GM23338 (cell line): ENCODE measurements at regions not wholly inside any gene's neighbourhood (a gene's known extent, or its start where the extent isn't known, plus 50 kb on each side); places are given as distances from the start of the nearest gene placed in this dataset.
A peak's percentile ranks its signal among the peaks of the same experiment; 100 is the strongest.

Experiments used
- ATAC-seq: fragments of 200-7000 bp; cut with Tn5 transposase; 3 replicates; pipeline ENCODE4 v1.9.1; 2020
- DNase-seq: peaks from one replicate; pipeline ENCODE4 v3.0.0-alpha.2; 2015; ENCODE audit warnings: low spot score
- H2AFZ ChIP-seq: fragments of 200-600 bp; sonication (generic); 2 replicates; pipeline ENCODE4 v1.8.0; 2016; ENCODE audit warnings: antibody characterized with exemption, mild to moderate bottlenecking, moderate library complexity
- H3F3A ChIP-seq: fragments of 200-600 bp; sonication (generic); replicated peaks from 2 replicates; pipeline ENCODE4 v1.8.0; 2017; ENCODE audit warnings: antibody characterized with exemption, mixed run types, low read depth
- H3K27ac ChIP-seq: fragments of 200-600 bp; sonication (generic); 2 replicates; pipeline ENCODE4 v1.6.1; 2016; ENCODE audit warnings: low read depth
- H3K27me3 ChIP-seq: fragments of 200-600 bp; sonication (generic); 2 replicates; pipeline ENCODE4 v1.8.0; 2016; ENCODE audit warnings: mild to moderate bottlenecking, mixed run types, moderate library complexity; ENCODE audit not compliant: insufficient read depth
- H3K36me3 ChIP-seq: fragments of 200-600 bp; sonication (generic); 2 replicates; pipeline ENCODE4 v1.8.0; 2016; ENCODE audit warnings: mild to moderate bottlenecking; ENCODE audit not compliant: insufficient read depth
- H3K4me1 ChIP-seq: fragments of 200-600 bp; sonication (generic); 2 replicates; pipeline ENCODE4 v1.8.0; 2016; ENCODE audit warnings: mild to moderate bottlenecking, moderate library complexity; ENCODE audit not compliant: insufficient read depth
- H3K4me2 ChIP-seq: fragments of 200-600 bp; sonication (generic); 2 replicates; pipeline ENCODE4 v1.7.1; 2017; ENCODE audit warnings: mixed run types
- H3K4me3 ChIP-seq: fragments of 200-600 bp; sonication (generic); 2 replicates; pipeline ENCODE4 v1.6.1; 2016; ENCODE audit warnings: mixed run types
- H3K79me2 ChIP-seq: fragments of 200-600 bp; sonication (generic); replicated peaks from 2 replicates; pipeline ENCODE4 v1.8.0; 2017; ENCODE audit warnings: mild to moderate bottlenecking; ENCODE audit not compliant: insufficient read depth
- H3K9me2 ChIP-seq: fragments of 200-600 bp; sonication (generic); 2 replicates; pipeline ENCODE4 v1.8.0; 2017; ENCODE audit not compliant: insufficient read depth
- H4K20me1 ChIP-seq: fragments of 200-600 bp; sonication (generic); replicated peaks from 2 replicates; pipeline ENCODE4 v1.8.0; 2017; ENCODE audit warnings: mild to moderate bottlenecking; ENCODE audit not compliant: insufficient read depth
- H3K27ac Mint-ChIP-seq: 2 replicates; pipeline ENCODE4 v1.8.0; 2020; ENCODE audit warnings: inconsistent platforms, mild to moderate bottlenecking, moderate library complexity, mixed read lengths
- H3K27me3 Mint-ChIP-seq: 3 replicates; pipeline ENCODE4 v1.8.0; 2022; ENCODE audit warnings: low read depth, mild to moderate bottlenecking, moderate library complexity, mixed read lengths, inconsistent platforms; ENCODE audit not compliant: insufficient read depth, poor library complexity
- H3K36me3 Mint-ChIP-seq: 3 replicates; pipeline ENCODE4 v1.8.0; 2021; ENCODE audit warnings: low read depth, mild to moderate bottlenecking, inconsistent platforms, moderate library complexity, mixed read lengths
- H3K4me1 Mint-ChIP-seq: 3 replicates; pipeline ENCODE4 v1.8.0; 2020; ENCODE audit warnings: mild to moderate bottlenecking, inconsistent platforms, mixed read lengths
- H3K4me3 Mint-ChIP-seq: 3 replicates; pipeline ENCODE4 v1.8.0; 2021; ENCODE audit warnings: moderate library complexity, mild to moderate bottlenecking, inconsistent platforms, mixed read lengths
- H3K9me3 Mint-ChIP-seq: 3 replicates; pipeline ENCODE4 v1.8.0; 2020; ENCODE audit warnings: moderate library complexity, mild to moderate bottlenecking, inconsistent platforms, mixed read lengths
- EZH2 ChIP-seq: fragments of 200-600 bp; sonication (generic); IDR thresholded peaks from one replicate; pipeline ENCODE4 v1.8.0; 2017; ENCODE audit warnings: antibody characterized with exemption, mild to moderate bottlenecking, low read depth; ENCODE audit not compliant: unreplicated experiment
- EZH2phosphoT487 ChIP-seq: fragments of 200-600 bp; sonication (generic); IDR thresholded peaks from one replicate; pipeline ENCODE4 v1.8.1; 2018; ENCODE audit warnings: antibody characterized with exemption; ENCODE audit not compliant: unreplicated experiment
- JUNB ChIP-seq: IDR thresholded peaks from one replicate; pipeline ENCODE4 v1.6.1; 2016; ENCODE audit warnings: antibody characterized with exemption; ENCODE audit not compliant: unreplicated experiment
- POLR2AphosphoS5 ChIP-seq: IDR thresholded peaks from 2 replicates; pipeline ENCODE4 v1.6.1; 2016; ENCODE audit warnings: antibody characterized with exemption, low read depth
- STAT1 ChIP-seq: IDR thresholded peaks from one replicate; pipeline ENCODE4 v1.6.1; 2016; ENCODE audit warnings: antibody characterized with exemption; ENCODE audit not compliant: unreplicated experiment
- ZNF114 ChIP-seq: fragments of 250-450 bp; sonication (Bioruptor Pico); IDR thresholded peaks from 2 replicates; pipeline ENCODE4 v1.5.0; 2020; ENCODE audit warnings: mild to moderate bottlenecking, moderate library complexity
- ZNF331 ChIP-seq: fragments of 250-450 bp; sonication (Bioruptor Pico); IDR thresholded peaks from 2 replicates; pipeline ENCODE4 v1.5.0; 2020; ENCODE audit warnings: low read depth, mild to moderate bottlenecking, moderate library complexity
- TF ChIP-seq, protein P1 (sequence below), 2 experiments: fragments of 200-600 bp in 1 of 2; sonication (generic) in 1 of 2; conservative IDR thresholded peaks; 2 replicates each; pipeline versions ENCODE4 v1.5.1 to v1.6.1; 2016 to 2017; ENCODE audit warnings: antibody characterized with exemption in 2 of 2, low read depth in 2 of 2, mild to moderate bottlenecking in 2 of 2, moderate library complexity in 1 of 2

DNA sequence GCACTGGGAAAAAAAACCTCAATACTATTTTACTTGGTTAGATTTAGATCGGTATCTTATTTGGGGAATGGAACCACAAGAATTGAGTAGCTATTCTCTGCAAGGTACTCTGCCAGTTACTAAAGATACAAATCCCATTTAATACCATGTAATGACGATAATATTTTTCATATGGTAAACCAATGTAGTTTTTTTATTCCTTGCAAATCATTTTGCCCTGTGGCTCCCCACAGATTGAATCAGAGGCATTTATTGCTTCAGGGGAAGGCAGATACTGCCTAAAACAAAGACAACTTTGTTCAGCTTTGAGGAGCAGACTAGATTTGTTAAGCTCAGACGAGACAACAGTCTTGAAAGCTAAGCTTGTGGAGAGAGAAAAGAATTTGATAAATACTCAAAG lies 226.7 kb upstream of the RUNX1 start:
- no peak overlapping the region for H3K27ac Mint-ChIP-seq
- H3K36me3 ChIP-seq: no peaks in the 10 kb centered on the region
- no peak for ATAC-seq

DNA sequence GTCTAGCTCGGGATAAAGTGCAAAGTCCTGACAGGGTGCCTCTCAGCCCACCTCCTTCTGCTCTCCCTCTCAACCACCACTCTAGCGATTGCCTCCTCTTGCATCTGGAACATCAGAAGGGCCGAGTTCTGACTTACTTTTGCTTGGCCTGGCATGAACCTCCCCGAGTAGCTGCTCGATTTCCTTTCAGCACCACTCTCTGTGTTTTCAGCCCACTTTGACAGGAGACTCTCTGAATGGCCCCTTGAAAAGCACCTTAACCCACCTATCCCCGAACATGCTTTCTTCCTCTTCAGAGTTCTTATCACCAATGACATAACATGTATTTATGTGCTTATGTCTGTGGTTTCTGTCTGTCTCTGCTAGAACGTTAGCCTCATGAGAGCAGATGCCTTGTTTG lies 225.8 kb upstream of the RUNX1 start:
- no peak for TF ChIP-seq EZH2
- TF ChIP-seq EZH2phosphoT487: no peak
- ATAC-seq (no peak), DNase-seq (no peak)
- Histone ChIP-seq H4K20me1 (no peaks in the 10 kb centered on the region), H3K9me2 (no peaks in the 10 kb centered on the region), H3F3A (no peaks in the 10 kb centered on the region), H3K27ac (no peak overlapping the region), H2AFZ (no peak overlapping the region), H3K36me3 (no peaks in the 10 kb centered on the region), H3K27me3 (no peaks in the 10 kb centered on the region), H3K4me3 (no peak overlapping the region), H3K79me2 (no peaks in the 10 kb centered on the region), H3K4me2 (no peak overlapping the region), H3K4me1 (no peaks in the 10 kb centered on the region)
- Mint-ChIP-seq H3K36me3 (peaks cover 7% of the 10 kb centered on the region; the same call in 1 of the 3 replicates), H3K4me3 (no peak overlapping the region), H3K4me1 (peaks cover 4% of the 10 kb centered on the region; the same call in 2 of the 3 replicates), H3K27ac (no peak overlapping the region), H3K9me3 (peaks cover 12% of the 10 kb centered on the region), H3K27me3 (peaks cover 2% of the 10 kb centered on the region)

More for the DNA sequence above, 226.7 kb upstream of the RUNX1 start:
- Histone ChIP-seq H3K27ac (no peak overlapping the region), H2AFZ (no peak overlapping the region), H3K4me3 (no peak overlapping the region), H3K4me2 (no peak overlapping the region), H4K20me1 (no peaks in the 10 kb centered on the region), H3K9me2 (no peaks in the 10 kb centered on the region), H3K4me1 (no peaks in the 10 kb centered on the region), H3K27me3 (no peaks in the 10 kb centered on the region), H3F3A (no peaks in the 10 kb centered on the region), H3K79me2 (no peaks in the 10 kb centered on the region)
- Mint-ChIP-seq H3K27me3 (peaks cover 2% of the 10 kb centered on the region), H3K36me3 (peaks cover 7% of the 10 kb centered on the region; the same call in 1 of the 3 replicates), H3K4me3 (no peak overlapping the region), H3K9me3 (peaks cover 10% of the 10 kb centered on the region), H3K4me1 (peaks cover 4% of the 10 kb centered on the region; the same call in 2 of the 3 replicates)
- TF ChIP-seq EZH2: no peak
- TF ChIP-seq POLR2AphosphoS5: no peak
- no peak for TF ChIP-seq STAT1
- DNase-seq: no peak

DNA sequence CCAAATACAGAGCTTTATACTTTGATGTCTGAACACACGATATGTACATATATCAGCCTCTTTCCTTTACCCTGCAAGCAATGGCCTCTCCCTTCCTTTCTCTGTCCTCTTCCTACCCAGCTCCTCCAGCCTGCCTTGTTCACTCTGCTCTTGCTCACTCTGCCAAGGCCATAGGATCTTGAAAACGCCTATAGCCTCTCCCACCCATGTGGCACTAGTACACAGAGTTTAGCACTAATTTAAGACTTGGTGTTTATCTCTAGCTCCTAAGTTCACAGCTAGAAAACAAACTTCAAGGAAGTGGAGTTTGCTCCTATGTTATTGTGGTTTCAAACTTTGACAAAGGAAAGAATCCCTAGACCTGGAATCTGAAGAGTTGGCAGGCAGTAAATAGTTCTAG lies 225.0 kb upstream of the RUNX1 start:
- Mint-ChIP-seq H3K4me3 (no peak overlapping the region), H3K27me3 (peaks cover 2% of the 10 kb centered on the region), H3K27ac (no peak overlapping the region), H3K4me1 (peaks cover 4% of the 10 kb centered on the region; the same call in 2 of the 3 replicates), H3K36me3 (peaks cover 7% of the 10 kb centered on the region; the same call in 1 of the 3 replicates), H3K9me3 (peaks cover 12% of the 10 kb centered on the region)
- no peak overlapping the region for H3K4me3 ChIP-seq
- H3K27ac ChIP-seq: no peak overlapping the region
- H3K79me2 ChIP-seq: no peaks in the 10 kb centered on the region
- no peak for DNase-seq
- H3K4me1 ChIP-seq: no peaks in the 10 kb centered on the region
- no peak for ATAC-seq
- no peak overlapping the region; the same call in 1 of the 2 replicates for H2AFZ ChIP-seq
- no peaks in the 10 kb centered on the region for H3F3A ChIP-seq
- no peaks in the 10 kb centered on the region for H3K27me3 ChIP-seq
- no peak overlapping the region for H3K4me2 ChIP-seq
- no peaks in the 10 kb centered on the region for H3K36me3 ChIP-seq
- H3K9me2 ChIP-seq: no peaks in the 10 kb centered on the region
- H4K20me1 ChIP-seq: no peaks in the 10 kb centered on the region
- no peak for TF ChIP-seq POLR2AphosphoS5

DNA sequence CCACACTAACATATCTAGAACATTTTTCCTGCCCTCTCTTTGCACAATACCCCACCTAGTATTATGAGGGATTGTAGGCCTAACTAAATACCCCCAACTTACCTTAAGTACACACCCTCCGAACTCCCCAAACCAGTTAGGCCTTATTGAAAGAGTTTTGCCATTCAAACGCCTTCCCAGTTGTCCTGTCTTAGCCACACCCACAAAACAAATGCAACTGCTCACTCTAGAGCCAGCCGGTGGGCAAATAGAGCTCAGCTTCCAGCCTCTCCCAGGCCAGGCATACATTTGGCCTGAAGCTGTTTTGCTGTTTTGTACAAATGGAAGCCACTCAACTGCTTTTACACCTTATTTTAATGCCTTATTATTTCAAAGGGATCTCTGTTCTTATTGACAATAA lies 224.2 kb upstream of the RUNX1 start:
- no peaks in the 10 kb centered on the region for H3K4me1 ChIP-seq
- H3K9me3 Mint-ChIP-seq: peaks cover 12% of the 10 kb centered on the region
- no peak overlapping the region for H3K4me3 ChIP-seq
- ATAC-seq (peak; percentile 71), DNase-seq (peak; percentile 37)
- peaks cover 4% of the 10 kb centered on the region; the same call in 1 of the 3 replicates for H3K4me1 Mint-ChIP-seq
- H3F3A ChIP-seq: no peaks in the 10 kb centered on the region
- H3K36me3 ChIP-seq: no peaks in the 10 kb centered on the region
- H3K27ac ChIP-seq: no peak overlapping the region
- no peaks in the 10 kb centered on the region for H4K20me1 ChIP-seq
- no peaks in the 10 kb centered on the region for H3K27me3 ChIP-seq
- H3K27ac Mint-ChIP-seq: no peak overlapping the region
- H3K36me3 Mint-ChIP-seq: peaks cover 7% of the 10 kb centered on the region; the same call in 1 of the 3 replicates
- no peak overlapping the region for H3K4me2 ChIP-seq
- peaks cover 2% of the 10 kb centered on the region for H3K27me3 Mint-ChIP-seq
- H3K79me2 ChIP-seq: no peaks in the 10 kb centered on the region
- H3K9me2 ChIP-seq: no peaks in the 10 kb centered on the region
- no peak overlapping the region for H2AFZ ChIP-seq
- H3K4me3 Mint-ChIP-seq: no peak overlapping the region
- TF ChIP-seq ZNF331 (CRISPR knock-in tag) (no peak), JUNB (no peak), STAT1 (no peak), ZNF114 (no peak), EZH2 (no peak)
- TF ChIP-seq, protein P1, sequence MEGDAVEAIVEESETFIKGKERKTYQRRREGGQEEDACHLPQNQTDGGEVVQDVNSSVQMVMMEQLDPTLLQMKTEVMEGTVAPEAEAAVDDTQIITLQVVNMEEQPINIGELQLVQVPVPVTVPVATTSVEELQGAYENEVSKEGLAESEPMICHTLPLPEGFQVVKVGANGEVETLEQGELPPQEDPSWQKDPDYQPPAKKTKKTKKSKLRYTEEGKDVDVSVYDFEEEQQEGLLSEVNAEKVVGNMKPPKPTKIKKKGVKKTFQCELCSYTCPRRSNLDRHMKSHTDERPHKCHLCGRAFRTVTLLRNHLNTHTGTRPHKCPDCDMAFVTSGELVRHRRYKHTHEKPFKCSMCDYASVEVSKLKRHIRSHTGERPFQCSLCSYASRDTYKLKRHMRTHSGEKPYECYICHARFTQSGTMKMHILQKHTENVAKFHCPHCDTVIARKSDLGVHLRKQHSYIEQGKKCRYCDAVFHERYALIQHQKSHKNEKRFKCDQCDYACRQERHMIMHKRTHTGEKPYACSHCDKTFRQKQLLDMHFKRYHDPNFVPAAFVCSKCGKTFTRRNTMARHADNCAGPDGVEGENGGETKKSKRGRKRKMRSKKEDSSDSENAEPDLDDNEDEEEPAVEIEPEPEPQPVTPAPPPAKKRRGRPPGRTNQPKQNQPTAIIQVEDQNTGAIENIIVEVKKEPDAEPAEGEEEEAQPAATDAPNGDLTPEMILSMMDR (conservative IDR thresholded peaks at IDR 0.05; ENCODE audit: low read depth in 2 of 2): no peak
